GM19324 (cell line): ENCODE measurements at regions not wholly inside any gene's neighbourhood (a gene's known extent, or its start where the extent isn't known, plus 50 kb on each side); places are given as distances from the start of the nearest gene placed in this dataset.

Source experiments
- ATAC-seq: cut with Tn5 transposase; IDR thresholded peaks from one replicate; pipeline ENCODE4 v1.9.1; 2021; ENCODE audit warnings: mild to moderate bottlenecking, moderate library complexity; ENCODE audit not compliant: unreplicated experiment, low FRiP score

DNA sequence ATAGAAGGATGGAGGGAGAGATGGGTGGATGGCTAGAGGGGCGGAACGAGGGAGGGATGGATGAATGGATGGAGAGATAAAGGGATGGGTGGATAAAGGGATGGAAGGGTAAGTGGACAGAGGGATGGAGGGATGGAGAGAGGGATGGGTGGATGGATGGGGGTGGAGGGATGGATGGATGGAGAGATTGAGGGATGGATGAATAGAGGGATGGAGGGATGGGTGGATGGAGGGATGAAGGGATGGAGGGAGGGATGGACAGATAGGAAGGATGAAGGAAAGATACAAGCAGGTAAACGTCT lies 313.3 kb downstream of the UACA start:
- ATAC-seq, result no peak

DNA sequence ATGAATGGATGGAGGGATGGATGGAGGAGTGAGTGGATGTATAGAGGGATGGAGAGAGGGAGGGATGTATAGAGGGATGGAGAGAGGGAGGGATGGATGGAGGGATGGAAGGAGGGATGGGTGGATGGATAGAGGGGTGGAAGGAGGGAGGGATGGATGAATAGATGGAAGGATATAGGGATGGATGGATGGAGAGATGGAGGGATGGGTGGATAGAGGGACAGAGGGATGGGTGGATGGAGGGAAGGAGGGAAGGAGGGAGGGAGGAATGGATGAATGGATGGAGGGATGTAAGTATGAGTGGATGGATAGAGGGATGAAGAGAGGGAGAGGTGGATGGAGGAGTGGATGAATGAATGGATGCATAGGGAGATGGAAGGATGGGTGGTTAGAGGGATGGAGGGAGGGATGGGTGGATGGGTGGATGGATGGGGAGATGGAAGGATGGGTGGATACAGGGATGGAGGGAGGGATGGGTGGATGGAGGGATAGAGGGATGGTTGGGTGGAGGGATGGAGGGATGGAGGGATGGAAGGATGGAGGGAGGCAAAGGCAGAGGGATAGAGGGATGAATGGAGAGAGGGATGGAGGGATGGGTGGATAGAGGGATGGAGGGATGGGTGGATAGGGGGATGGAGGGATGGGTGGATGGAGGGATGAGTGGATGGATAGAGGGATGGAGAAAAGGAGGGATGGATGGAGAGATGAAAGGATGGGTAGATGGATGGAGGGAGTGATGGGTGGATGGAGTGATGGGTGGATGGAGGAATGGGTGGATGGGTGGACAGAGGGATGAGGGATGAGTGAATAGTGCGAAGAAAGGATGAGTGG lies 313.8 kb downstream of the UACA start:
- ATAC-seq, result no peak

DNA sequence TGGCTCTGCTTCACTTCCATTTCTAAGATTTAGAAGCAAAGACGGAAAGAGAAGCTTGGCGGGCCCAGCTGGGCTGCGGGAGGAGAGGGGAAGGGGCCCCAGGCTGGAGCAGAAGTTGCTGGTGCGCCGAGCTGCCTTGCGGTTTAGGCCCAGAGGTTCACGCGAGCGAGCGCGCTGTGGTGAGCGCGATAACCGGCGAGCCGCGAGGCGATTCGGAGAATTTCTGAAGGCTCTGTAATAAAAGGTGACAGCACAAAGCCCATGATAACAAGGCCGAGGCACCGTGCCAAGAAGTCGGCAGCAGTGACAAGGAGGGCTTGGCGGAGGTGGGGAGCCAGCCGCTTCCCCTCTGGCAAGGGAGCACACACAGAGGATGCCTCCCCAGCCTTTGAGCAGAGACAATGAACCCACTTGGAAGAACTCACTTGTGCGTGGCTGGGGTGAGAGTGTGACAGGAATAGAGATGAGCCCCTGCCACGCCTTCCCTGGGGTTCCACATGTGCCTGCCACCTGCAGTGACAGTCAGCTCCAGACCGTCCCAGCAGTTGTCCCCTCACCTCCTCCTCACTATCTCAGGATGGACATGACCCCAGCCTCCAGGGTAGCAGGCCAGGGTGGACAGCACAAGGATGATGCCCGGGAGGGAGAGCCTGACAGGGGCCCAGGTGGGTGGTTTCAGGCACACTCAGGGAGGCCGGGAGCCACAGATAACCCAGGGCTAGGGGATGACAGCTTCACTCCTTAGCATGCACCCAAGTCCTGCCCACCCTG lies 315.2 kb downstream of the UACA start:
- ATAC-seq, result no peak

DNA sequence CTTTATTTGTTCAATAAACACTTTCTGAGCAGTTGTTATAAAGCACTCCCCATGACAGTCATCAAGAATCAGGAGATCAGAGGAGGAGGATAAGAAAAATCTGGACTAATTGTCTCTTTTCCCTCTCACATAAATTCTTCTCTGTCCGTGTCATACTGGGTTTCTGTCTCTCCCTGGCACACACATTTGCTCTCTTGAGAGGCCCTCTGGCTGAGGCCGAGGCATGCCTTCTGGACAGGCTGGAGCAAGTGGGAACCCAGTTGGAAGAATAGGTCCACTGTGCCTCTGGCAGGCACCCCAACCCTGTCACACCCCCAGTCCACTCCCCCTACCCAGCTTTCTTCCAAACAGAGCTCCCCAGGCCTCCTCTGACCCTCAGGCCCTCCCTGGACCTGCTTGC lies 315.8 kb downstream of the UACA start:
- no peak for ATAC-seq

DNA sequence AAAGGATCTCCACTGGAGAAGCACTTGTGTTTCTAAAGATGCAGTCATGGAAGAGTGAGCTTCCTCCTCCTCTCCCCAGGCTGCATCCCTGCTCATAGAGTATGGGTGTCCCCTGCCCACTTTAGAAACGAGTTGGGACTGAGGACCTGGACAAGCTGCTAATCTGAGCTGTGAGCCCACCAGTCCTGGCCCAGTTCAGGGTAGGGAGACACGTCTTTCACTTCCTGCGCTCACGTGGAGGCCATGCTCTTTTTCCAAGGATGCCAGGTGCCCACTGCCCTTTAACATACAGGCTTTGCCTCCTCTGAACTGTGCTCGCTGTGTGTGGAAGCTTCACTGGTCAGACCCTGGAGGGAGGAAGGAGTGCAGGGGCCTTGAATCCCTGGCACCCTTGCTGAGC lies 316.3 kb downstream of the UACA start:
- no peak for ATAC-seq

DNA sequence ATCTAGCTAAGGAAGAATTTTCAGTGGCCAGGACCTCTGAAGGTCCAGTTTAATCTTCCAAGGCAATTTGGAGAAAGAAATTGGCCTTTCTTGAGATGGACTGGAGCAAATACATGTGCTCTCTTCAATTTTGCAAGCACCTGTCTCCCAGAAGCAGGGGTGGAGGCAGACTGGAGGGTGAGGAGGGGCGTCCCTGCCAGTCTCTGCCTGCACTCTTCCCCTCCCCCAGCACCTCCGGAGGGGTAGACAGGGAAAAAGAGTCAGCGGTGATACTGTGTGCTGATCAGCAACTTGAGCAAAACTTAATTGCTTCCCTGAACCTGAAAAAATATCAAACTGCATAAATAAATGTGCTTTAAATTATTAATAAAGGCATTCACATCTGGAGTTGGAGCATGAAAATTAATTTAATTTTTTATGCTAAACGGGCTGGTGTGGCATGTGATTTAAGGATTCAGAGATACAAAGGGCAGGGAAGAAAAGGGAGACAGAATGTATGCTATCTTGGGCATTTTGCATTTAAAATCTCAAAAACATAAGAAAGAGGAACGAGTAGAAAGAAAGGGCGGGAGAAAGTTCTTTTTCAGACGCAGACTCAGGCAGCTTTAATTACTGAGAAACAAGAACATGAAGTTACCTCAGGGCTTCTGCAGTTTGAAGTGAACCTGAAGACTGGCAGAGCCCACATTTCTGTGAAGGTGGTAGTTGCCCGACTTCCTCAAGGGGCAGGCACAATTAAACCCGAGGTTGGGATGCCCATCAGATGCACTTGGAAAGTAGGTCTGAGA lies 319.7 kb downstream of the UACA start:
- no peak for ATAC-seq

DNA sequence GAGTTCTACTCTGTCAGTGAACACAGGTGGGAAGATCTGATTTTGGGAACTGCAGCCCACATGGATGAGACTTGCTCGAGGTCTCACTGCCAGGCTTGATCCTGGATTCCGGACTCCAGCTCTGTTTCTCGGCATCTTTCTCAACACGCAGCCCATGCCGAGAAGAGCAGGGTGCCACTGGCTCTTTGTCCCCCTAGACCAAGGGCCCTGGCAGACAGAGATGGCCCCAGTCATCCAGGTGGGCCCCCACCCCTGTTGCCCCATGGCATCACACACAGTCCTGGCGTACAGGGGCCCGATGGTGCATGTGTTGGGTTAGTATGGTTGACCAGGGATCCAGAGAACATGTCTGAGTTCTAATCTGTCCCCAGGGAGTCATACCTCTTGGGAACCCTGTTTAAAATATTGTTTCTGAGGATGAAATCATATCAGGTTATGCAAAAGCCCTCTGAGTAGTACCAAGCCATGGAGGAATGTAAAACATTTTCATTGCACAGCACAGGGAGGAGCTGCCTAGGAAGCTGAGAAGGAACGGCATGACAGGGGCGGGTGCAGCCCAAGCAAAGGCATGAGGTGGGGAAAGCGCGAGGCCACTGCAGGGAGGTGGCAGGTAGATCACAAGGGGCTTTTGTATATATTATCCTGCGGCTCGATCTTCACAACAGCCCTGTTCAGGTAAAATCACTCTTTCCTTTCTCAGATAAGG lies 320.6 kb downstream of the UACA start:
- ATAC-seq, result no peak

DNA sequence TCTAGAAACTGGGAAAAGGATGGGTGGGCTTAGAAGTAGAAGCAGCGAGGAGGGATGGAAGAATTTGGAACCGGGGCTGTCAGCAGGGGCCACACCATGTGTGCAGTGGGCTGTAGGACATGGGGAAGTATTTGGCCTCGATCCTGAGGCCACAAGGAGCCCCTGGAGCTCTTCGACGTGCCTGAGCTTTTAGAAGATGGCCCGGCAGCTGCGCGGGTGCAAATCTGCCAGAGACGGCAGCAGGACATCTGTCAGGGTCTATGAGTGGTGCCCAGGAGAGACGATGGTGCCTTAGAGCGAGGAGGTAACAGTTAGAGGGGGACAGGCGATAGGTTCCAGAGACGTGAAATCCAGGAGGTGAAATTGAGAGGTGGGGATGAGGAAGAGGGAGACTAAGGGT lies 321.1 kb downstream of the UACA start:
- ATAC-seq, result no peak

DNA sequence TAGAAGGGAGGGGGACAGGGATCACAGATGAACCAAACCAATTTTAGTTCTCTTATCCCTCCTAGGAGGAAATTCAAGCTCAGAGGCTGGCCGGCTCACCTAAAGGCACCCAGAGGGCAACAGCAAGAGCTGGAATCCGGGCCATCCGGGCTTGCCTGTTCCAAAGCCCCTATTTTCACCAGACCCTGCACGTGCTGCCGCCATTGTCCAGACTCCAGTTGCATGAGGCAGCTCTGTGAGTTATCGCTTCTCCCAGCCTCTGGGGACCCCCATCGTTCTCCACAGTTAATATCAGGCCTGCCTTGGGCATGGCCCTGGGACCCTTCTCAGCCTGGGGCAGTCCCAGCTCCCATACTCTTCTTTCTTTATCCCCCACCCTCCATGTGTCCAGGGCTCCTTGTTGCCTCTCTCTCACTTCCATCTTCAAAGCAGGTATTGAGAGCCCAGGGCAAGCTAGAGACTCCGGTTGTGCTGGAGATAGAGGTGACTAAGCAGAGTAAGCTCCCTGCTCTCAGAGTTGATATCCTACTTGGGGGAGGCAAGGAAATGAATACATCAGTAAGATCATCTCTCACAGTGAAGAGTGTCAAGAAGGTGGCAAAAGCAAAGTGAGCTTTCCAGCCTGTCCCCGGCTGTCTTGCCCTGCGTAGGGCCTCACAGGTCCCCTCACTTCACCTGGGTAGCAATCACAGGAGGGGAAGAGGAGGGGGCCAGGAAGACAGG lies 322.8 kb downstream of the UACA start:
- no peak for ATAC-seq

DNA sequence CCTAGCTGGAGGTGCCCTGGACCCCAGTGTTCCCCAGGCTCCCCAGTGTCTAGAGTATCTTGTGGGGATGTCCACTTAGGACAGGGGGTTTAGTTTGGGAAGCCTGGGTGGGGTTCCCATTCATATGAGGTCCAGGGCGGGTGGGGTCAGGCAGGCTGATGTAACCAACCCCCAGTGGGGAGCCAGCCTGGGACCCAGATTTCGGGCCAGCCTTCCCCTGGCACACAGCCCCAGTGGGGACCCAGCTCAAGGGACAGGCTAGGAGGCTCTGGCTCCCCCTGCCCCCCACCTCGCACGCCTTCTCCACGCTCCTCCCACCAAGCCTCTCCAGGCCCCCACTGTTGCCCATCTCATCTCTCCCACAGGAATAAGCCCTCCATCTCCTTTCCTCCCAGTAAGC lies 323.5 kb downstream of the UACA start:
- no peak for ATAC-seq

DNA sequence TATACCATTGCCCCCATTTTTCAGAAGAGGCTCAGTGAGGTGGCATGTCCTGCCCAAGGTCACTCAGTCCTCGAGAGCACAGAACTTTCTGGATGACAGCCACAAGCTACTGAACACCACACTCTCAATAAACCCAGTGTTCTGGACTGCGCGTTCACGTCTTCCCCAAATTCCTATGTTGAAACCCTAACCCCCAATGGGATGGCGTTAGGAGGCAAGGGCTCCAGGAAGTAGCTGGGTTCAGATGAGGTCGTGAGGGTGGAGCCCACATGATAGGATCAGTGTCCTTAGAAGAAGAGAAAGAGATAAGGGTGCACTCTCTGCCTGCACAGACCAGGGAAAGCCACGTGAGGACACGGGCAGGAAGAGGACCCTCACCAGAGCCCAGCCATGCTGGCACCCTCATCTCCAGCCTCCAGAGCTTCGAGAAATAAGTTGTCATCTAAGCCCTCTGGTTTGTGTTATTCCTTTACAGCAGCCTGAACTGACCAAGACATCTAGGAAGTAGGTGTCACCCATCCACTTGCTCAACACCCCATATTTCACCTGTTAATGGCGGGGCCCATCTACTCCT lies 324.0 kb downstream of the UACA start:
- no peak for ATAC-seq

DNA sequence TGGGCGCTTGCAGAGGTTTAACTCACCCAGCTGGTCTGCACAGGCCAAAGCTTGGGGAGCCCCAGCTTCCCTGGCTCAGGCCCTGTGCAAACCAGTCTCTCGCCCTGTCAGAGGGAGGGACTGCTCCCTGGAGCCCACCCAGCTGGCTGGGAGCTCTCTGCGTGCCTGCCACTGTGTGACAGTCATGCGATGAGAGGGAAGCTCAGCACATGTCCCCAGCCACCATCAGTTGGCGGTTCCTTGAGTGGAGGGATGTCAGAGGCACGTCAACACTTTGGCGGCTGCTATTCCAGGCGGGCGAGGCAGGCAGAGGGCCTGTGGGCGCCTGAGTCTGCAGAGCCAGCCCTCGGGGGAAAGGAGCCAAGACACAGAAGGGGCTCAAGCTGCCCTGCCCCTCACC lies 324.6 kb downstream of the UACA start:
- ATAC-seq, result no peak

DNA sequence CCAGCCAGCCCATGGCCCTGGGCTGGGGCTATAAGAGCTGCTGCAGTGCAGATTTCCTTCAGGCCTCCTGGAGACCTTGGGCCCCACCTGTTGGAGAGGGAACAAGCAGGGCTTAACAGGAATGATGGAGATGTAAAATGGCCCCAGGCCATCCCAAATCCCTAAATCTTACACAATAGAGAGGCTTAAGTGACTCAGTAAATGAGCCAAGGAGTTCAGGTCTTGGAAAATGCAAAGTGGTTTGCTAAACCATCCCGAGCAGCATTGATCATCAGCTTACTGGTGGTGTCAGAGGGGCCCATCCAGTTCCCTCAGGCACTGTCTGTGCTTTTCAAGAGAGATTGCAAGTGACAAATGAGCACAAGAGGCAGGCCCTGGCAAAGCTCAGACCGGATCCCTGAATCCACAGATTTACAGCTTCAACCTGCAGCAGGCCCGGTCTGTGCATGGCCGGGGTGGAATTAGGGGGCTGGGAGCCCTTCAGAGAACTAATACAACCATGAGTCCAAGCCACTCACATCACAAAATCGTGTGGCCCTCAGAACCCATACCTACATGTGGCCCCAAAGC lies 325.4 kb downstream of the UACA start:
- no peak for ATAC-seq

DNA sequence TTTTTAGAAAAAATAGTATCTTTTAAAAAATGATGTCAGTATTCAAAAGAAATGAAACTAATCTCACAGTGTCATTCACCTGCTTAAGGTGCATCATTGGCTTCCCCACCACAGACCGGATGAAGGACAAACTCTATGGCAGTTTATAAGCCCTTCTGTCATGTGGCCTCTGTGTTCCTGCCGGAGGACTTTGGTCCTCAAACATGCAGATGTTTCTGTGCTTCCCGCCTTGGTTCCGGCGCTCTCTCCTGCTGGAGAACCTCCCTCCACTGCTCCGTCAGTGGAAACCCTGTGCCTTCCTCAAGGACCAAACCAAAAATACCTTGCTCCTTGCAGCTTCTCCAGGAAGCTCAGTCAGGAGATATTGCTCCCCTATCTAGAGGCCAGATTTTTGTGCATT lies 326.3 kb downstream of the UACA start:
- no peak for ATAC-seq

DNA sequence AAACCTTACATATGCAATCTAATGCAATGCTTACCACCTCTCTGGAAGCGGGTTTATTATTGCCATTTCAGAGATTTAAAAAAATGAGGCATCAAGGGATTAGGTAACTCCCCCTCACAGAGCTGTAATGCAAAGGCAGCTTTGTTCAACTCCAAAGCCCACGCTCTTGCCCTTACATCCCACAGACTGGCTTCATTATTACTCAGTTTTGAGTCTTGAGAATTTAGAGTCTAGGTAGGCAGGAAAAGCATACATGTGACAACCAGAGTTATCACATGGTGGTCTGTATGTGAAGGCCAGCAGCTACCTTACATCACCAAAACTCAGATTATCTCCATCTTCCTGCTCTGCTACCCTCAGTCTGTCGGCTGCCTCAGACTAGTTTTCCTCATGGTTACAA lies 326.9 kb downstream of the UACA start:
- no peak for ATAC-seq

DNA sequence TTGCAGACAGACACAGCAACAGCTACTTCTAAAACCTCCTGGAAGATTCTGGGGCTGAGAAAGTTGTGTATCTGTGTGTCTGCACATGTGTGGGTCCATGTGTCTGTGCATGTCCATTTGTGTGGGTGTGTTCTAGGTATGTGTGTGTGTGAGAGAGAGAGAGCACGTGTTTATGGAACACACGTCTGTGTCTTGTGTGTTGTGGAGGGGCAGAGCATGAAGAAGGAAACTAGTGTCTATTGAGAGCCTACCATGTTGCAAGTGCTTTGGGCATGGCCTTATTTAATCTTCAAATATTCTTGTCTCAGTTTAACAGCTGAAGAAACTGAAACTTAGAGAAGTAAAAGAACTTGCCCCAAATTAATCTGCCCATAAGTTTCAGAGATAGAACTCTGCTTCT lies 327.5 kb downstream of the UACA start:
- no peak for ATAC-seq

DNA sequence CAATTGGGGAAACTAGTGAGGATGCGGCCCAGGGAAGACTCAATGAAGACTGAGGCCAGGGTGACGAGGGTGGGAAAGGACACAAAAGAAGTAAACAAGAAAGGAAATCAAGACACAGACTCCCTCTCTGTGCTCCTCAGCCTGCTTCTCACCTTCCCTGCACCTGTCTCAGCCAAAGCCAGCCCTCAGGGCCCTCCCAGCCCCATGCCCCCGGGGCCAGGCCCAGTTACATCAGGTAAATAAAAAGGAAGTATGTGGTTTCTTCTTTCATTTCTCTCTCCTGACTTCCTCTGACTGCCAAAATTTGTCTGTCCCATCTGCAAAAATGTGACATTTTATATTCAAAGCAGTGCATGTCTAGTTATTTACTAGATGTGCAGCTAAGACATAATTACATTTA lies 328.0 kb downstream of the UACA start:
- no peak for ATAC-seq

DNA sequence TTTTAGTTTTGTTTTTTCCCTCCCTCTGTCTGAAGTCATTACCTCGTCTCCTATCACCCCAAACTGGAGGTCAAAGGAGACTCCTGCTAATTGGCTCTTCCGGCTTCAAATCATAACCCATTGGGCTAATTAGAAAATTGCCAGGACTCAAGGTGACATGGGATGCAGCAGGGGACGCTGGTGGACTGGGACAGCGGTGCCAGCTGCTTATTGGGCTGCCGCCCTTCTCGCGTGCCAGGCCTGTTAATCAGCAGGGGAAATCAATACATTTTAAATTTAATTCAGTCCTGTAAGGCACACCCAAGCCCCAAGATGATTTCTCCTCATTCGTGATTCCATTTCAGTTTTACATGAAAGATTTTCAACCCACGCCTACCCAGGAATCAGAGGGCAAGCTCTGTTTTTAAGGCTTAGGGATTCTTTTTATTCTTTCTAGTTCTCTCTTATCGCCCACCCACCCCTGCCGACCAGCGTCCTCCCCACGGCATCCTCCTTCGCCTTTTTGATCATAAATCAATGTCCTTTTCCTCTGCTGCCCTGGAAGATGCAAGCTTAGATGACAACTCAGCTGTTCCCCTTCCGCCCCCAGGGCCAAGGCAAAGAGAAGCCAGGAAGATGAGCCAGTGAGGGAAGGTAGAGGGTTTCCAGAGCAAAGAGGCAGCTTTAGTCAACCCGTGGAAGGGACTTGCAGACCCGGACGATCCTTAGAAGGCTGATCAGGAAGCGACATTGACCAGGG lies 329.6 kb downstream of the UACA start:
- no peak for ATAC-seq

DNA sequence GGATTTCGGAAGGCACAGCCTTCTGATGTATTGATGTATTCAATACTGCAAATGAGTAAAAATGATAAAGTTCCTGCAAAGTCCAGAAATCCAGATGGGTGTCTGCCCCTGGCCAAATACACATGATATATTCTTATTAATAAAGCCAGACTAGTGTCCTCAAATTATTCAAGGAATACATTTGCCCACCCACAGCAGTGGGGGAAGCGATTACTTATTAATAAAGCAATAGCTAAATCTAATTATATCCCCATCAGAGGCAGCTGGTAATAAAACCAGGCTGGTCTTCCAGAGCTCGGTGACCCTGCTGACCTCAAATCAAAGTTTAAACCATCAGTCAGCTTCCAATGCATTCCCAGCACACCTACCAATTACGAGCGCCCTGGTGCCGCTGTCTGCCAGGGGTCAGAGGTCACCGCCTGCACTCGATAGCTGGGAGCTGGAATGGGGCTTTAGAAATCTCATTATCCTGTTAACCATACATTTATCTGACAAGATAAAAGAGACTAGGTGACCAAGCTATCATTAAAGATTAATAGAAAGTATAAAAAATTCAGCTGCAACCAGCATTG lies 330.3 kb downstream of the UACA start:
- no peak for ATAC-seq
